IPS DF 4.7 (cell line): ENCODE measurements at regions not wholly inside any gene's neighbourhood (a gene's known extent, or its start where the extent isn't known, plus 50 kb on each side); places are given as distances from the start of the nearest gene placed in this dataset.
"Not testable (repeated sequence)": the region's sequence is repeated elsewhere in the genome, so short reads cannot be mapped to it uniquely, and the experiment has no call there.

Experiments used
- DNase-seq: peaks from one replicate; pipeline ENCODE4 v3.0.0-alpha.2; 2013; ENCODE audit warnings: low spot score; ENCODE audit errors: extremely low read depth

DNA sequence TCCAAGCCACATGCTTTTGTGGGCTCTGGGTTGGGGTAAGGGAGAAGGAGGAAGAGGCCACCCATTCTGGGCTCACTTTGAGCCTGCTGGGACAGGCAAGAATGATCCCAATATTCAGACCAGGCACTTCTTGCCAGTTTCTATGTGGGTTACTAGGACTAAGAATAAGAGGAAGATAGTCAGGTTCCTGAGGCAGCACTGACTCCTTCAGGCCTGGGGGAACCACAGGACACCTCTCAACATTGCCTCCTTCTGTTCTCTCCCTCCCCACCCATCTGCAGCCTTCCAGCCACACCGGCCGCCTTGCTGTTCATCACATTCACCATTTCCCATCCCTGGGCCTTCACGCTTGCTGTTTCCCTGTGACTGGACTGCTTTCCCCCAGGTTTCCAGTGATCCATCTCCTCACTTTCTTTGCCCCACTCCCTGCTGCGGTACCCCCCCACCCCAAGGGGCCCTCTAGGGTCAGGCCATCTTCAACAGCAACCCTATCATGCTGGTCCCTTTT lies 69.2 kb upstream of the SIRPA start:
- no peak for DNase-seq

DNA sequence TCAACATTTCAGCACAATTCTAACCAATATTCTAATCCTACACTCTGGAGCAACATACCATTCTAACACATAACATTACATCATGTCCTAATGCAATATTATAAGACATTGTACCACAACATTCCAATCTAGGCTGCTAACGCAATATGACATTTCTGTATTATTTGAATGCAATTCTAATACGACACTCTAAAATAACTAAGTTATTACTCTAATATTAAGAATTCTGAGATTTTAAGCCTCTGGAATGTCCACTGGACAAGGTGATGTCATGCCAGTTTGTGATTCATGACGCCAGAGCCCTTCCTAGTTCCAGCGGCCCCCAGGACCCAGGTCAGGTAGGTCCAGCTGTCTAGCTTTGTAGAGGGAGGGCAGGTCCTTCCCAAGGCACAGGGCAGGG lies 69.7 kb upstream of the SIRPA start:
- DNase-seq: no peak

DNA sequence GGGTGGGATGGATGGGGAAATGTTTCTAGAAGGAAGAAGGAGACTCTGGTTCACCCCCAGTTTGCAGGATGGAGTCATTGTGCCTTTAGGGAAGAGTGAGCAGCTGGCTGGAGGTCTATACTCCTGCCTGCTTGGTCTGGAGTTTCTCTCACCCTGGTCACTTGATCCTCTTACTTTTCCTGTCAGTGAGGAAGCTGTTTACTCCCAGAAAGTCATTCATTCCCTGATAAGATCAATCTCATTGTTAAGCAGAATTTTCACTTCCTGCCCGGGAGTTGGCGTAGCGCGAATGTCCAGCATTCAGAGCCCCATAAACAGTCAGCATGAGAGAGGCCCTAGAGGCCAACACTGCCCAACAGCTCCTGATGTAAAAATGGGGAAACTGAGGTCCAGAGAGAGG lies 70.4 kb upstream of the SIRPA start:
- DNase-seq: no peak

DNA sequence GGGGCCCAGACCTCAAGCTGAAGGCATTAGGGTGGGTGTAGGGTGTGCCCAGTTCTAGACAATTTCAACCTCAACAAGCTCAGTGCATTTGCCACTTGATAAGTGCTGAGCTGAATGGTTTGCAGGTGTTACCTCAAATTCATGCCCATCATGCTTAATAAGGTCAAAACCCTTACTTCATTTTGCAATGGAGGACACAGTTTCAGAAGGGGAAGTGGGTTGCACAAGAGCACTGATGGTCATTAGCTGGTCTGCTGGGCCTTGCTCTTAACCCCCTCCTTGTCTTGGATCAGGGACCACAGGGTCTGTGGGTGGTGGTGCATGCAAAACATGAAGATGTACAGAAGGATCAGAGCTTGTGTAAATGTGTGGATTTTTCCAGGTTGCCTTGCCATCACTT lies 71.0 kb upstream of the SIRPA start:
- DNase-seq: no peak

DNA sequence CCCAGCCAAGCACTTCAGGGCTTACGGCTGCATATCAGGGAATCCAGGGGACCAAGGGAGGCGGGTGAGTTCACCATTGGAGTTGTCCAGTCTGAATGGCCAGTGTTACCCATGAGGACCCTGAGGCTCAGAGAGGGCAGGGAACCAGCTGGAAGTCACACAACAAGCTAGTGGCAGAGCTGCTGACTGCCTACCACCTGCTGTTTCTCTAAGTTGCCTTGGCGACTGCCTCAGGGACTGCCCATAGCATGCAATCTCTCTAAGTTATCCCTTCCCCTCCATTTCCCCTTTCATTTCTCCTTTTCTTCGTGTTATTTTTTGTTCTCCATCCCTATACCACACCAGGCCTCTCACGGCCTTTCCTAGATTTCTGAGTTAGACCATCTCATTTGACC lies 71.8 kb upstream of the SIRPA start:
- DNase-seq: no peak

DNA sequence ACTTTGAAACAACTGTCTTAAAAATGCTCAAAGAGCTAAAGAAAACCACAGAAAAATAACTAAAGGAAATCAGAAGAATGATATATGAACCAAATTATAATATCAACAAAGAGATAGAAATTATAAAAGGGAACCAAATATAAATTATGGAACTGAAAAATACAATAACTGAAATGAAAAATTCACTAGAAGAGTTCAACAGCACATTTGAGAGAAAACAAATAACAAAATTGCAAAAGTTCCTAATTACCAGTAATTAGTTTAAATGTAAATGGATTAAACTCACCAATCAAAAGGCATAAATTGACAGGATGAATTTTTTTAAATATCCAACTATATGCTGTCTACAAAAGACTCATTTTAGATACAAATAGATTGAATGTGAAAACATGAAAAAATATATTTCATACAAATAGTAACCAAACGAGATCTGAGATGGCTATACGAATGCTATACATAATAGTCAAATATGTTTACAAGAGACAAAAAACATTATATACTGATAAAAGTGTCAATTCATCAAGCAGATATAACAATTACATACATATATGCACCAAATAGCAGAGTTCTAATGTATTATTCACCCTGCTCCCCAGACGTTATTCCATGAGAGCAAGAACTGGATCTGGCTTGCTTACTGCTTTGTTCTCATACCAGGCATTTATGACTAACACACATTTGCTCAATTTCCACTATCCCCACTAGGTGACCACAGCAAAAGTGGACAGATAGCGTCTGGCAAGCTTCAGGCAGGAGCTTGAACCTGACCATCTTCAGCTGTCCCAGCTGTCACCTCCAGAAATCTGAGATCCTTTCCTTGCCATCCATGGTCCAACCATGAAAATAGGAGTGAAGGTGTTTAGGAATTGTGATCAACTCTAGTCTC lies 72.4 kb upstream of the SIRPA start:
- DNase-seq: no peak

DNA sequence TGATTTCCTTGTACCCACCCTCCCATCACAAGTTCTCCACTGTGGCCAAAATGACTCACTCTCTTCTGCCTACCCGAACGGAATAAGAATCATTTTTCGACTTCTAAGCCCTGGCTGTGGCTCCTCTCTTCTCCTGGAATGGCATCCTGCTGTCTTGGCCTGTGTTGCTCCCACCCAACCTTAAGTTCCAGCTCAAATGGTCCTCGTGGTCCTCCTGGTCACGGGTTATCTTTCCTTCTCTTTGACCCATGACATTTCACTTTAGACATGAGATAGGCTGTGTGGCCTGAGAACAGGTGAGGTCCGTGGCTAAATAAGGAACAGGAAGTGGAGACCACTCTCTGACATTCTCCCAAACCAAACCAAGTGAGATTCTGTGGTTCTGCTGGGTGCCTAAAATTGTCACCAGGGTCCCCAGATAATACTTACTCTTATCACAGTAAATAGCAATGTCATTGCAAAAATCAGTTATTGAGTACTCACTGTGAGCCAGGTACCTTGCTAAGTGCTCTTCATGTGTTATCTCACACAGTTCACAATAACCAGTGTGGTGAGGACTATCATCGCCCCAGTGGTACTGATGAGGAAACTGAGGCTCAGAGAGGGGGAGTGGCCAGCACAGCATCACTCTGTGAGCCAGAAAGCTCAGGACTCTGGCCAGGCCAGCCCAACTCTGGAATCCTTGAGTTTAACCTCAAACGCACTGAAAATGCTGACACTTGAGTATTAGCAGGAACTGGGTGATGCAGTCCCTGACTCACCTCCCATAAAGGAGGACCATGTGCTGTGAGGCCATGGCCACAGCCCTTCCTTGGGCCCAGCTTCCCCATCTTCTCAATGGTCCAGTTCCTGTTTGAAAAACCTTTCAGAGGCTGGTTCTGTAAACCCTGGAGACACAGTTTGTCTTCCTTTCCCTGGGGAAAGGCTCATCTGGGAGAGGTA lies 74.8 kb upstream of the SIRPA start:
- no peak for DNase-seq

DNA sequence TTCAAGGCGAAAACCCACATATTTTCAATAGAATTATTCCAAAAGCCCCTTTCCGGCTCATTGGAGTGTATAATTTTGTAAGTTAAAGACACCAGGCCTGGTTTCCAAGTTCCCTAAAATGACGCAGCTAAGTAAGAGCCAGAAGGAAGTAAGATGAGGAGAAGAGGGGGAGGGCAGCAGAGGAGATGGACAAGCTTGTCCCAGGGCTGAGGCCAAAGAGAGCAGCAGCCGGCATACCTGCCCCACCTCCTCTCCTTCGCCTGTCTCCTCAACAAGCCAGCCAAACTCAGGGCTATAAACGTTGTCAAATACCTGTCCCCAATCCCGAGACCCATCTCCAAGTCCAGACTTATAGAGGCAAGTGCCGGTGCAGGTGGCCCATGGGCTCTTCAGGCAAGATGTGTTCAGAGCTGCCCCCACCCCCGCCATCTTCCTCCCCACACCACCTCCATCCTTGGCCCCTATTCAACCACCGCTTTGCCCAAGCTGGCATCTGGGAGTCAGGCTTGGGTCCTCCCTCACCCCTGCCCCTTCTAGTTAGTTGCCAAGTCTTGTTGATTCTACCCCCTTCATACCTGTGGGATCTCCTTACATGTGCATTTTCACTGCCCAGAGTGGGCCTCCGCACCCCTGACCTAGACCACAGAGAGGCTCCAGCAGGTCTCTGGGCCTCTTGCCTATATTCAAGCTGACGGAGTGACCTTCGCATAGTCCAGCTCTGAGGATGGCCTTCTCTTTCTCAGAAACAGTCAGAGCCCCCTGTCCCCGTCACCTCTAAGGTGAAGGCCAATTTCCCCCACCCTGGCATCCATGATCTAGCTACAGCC lies 75.7 kb upstream of the SIRPA start:
- no peak for DNase-seq

DNA sequence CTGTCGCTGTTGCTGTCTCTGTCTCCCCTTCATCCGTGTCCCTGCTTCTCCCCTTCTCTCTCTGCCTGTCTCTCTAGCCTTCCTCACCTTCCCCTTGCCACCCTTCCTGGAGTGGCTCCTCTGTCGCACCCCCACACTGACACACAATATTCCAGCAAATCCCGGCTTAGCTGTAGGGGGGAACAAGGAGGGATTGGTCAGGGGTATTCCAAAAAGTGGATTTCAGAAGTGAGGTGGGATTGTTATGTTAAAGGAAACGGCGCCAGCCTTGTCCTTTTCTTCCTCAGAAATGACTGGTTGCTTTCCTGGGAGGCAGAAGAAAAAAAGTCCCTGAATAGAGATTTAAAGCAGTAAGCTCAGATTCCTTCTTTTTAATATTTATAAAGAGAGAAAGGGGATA lies 76.3 kb upstream of the SIRPA start:
- no peak for DNase-seq

DNA sequence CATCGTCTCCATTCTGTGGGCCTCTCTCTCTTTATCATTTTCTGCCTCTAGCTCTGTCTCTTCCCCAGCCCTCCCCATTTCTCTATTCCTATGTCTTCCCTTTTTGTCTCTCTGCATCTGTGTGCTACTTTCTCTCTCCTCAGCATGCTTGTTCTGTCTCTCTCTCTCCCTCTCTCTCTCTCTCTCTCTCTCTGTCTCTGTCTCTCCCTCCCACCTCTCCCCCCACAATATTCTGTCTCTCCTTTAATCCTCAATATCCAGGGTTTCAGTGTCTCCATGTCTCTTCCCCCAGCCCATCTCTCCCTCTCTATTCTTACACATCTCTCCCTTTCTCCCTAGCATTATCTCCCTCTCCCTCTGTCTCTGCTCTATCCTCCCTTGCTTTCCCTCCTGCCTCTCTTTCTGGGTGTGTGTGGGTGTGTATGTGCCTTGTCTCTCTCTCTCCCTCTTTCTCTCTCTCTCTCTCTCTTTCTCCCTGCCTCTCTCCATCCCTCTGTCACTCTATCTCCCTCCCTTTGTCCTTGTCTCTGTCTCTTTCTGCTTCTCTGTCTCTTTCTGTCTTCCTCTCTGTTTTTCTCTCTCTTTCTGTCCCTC lies 76.9 kb upstream of the SIRPA start:
- no peak for DNase-seq

DNA sequence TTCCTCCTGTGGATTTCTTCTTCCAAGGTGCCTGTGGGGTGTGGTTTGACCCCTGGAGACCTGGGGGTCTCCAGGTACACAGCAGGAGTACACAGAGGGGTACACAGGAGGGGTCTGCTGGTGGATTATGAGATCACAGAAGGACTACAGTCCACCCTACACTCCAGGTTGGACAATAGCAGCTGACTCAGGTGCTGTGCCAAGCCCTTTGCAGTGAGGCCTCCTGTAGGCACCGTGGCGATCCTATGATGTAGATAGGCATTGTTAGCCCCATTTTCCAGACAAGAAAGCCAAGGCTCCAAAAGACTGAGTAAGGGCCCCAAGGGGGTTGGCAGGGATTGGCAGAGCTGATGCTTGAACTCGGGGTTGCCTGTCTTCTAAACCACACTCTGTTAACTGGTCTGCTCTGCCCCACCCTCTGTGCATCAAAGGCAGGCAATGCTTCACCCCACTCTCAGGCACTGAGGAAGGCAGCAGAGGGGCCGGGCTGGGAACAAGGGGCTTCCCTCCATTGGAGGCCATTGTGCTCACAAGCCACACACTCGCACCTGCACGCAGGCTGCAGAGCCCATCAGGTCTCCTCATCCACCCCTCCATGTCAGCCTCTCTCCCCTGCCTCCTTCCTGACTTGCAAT lies 77.5 kb upstream of the SIRPA start:
- DNase-seq: no peak

DNA sequence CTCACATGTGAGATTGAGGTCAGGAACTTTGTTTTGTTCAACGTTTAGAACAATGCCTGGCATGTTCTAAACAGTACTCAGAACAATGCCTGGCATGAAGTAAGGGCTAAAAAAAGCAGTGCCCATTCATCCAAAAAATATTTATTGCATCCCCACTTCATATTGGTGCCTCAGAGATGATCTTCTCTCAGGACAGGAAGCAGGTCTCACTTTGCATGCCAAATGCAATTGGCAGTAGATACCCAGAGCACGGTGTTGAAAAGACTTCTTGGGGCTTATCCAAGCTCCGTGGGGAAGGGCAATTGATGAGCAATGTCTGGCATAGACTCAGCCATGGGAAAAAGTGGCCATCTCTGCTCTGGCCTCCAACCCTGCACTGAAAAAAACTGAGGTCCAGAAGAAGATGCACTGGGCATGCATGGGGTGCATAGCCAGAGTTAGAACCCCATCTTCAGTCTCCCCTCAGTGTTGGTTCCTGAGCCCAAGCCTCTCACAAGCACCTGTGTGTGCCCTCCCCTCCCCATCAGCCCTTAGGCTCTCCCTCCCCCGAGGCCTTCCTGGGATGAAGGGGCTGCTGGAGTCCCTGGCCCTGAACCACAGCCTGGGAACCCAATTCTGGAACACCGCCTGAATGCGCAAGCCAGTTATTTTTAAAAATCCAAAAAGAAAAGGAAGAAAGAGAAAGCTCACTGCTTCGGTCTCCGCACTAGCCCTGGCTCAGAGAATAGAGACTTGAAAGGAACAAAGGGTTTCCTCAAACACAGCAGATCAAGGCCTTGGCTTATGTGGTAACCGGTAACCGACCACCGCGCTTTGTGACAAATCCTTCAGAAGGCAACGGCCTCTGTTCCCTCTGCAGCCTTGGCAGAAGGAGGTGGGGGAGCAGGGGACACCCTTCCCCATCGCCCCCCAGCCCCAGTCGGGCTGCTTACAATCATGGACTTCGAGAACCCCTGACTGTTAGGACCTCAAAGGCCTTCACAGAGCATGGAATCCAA lies 78.5 kb upstream of the SIRPA start:
- DNase-seq: no peak

DNA sequence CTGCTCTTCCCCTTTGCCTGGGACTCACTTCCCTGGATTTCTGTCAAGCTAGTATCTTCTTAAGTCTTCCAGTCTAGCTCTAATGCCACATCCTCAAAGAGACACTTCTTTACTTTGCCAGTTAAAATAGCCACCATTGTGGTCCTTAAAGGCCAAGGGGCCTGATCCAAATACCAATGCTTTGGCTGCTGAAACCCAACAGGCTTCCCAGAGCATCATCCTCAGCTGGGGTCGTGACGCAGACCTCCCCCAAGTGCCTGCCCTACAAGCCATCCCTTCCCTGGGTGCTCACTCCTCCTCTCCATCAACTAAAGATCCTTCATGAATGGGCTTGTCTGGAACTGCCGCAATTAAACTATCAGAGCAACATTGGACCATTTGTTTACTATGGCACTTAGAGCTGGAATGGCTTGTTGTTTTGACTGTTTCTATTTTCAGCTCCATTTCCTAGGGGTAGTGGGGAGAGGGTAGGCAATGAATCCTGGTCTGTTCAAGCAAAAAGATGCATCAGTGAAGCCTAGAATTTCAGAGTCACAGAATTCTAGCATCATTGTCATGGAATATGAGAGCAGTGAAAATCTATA lies 79.6 kb upstream of the SIRPA start:
- DNase-seq: no peak

DNA sequence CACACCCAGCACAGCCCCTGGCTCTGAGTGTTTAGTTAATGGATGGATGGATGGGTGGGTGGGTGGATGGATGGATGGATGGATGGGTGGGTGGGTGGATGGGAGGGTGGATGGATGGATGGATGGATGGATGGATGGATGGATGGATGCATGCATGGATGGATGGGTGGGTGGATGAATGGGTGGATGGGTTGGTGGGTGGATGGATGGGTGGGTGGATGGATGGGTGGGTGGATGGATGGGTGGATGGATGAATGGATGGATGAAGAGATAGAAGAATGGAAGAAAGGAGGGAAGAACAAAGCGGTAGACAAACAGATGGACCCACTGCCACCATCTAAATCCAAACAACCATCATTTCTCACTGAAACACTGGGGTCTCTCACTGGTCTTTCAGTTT lies 80.3 kb upstream of the SIRPA start:
- not testable (repeated sequence) for DNase-seq

DNA sequence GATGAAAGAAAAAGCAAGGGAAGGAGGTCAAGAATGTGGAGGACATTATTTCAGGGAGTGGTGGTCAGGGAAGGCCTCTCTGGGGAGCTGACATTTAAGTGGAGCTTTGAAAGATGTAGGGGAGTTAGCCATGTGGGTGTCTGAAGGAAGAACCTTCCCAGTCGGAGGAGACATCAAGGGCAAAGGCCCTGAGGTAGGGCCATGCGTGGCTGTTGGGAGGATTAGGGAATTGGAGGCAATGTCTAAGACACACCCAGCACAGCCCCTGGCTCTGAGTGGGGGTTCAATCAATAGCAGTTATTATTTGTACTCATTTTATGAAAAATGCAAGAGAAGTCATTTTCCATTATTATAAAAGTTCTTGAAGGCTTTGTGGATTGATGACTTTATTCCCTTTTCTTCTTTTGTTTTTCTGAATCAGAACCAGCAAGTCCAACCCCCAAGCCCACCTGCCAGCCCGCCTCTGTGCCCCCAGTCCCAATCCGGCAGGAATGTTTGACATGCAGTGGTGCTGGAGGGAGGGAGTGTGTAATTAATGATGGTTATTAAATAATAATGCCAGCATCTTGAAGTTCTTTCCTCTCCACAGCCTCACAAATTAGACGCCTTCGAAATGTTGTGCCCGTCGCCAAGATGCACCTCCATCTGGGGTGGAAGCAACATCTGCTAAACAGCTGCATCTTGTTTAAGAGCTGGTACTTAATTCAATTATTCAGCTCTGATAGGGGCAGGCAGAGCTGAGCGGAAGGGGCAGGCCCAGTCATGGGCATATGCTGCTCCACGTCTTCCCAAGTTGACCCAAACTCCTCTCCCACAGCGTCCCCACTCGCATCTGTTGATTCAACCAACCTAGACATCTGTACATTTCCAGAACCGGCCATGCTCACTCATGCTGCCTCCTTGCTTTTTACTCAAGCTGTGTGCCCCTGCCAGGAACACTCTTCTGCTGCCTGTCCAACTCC lies 81.3 kb upstream of the SIRPA start:
- DNase-seq: no peak

DNA sequence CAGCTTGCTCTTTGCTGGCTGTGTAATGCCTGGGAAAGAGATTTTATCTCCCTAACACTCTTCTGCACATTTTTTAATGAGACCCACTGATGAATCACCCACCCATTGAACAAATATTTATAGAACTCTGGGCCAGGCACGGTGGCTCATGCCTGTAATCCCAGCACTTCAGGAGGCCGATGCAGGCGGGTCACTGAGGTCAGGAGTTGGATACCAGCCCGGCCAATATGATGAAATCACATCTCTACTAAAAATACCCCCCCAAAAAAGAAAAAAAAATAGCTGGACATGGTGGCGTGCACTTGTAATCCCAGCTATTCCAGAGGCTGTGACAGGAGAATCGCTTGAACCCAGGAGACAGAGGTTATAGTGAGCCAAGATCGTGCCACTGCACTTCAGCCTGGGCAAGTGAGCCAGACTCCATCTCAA lies 82.1 kb upstream of the SIRPA start:
- no peak for DNase-seq

DNA sequence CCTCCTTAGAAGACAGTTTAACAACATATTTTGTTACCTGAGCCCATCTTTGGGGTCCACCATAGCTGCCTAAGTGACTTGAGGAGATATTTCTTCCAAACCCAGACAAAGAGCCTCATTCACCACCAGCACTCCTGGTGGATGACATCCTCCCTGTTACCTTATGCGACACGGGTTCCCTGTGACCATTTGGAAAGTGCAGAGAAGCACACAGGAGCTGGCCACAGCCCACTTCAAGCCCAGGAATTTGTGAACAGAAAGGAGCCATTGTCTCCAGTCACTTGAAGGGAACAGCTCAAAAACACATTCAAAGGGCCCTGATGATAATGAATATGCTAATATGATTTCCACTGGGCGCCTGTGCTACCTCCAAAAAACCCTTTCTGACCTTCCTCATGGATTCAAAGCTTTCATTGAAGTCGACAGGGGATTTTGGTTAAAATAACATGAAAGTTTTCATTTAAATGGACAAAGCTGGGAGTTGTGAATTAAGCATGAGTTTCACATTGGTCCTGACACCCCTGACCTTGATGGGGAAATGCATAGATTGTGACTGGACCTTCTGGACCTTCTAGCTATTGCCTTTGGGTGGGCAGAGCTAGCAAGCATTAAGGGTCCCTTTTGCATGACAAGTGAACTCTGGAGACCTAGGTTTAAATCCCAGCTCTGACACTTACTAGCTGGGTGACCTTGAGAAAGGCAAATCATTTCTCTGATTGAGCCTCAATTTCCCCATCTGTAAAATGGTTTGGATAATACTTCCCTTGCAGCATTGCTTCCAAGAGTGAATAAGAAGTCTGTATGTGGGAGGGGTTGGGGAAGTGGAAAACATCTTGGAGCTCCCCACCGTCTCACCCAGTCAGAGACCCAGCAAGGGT lies 83.3 kb upstream of the SIRPA start:
- DNase-seq: no peak
